Neural crest cell (in vitro differentiated cells): ENCODE measurements at regions not wholly inside any gene's neighbourhood (a gene's known extent, or its start where the extent isn't known, plus 50 kb on each side); places are given as distances from the start of the nearest gene placed in this dataset.

Experiments used
- DNase-seq: peaks from one replicate; pipeline ENCODE4 v3.0.0; 2021; ENCODE audit warnings: low read depth, mixed read lengths, low spot score
- H3K27ac Mint-ChIP-seq: one replicate; pipeline ENCODE4 v1.8.0; 2021; ENCODE audit warnings: mild to moderate bottlenecking, mixed read lengths; ENCODE audit not compliant: unreplicated experiment
- H3K27me3 Mint-ChIP-seq: 2 replicates; pipeline ENCODE4 v1.8.0; 2021; ENCODE audit warnings: low read depth, mild to moderate bottlenecking, mixed read lengths
- H3K36me3 Mint-ChIP-seq: 2 replicates; pipeline ENCODE4 v1.8.0; 2021; ENCODE audit warnings: low read depth, mild to moderate bottlenecking, mixed read lengths
- H3K4me1 Mint-ChIP-seq: 2 replicates; pipeline ENCODE4 v1.8.0; 2021; ENCODE audit warnings: mixed read lengths
- H3K4me3 Mint-ChIP-seq: one replicate; pipeline ENCODE4 v1.8.0; 2021; ENCODE audit warnings: mild to moderate bottlenecking, mixed read lengths
- H3K9me3 Mint-ChIP-seq: 2 replicates; pipeline ENCODE4 v1.8.0; 2021; ENCODE audit warnings: mixed read lengths
- CTCF ChIP-seq: fragments of 200-600 bp; sonication (generic); conservative IDR thresholded peaks from 2 replicates; pipeline ENCODE4 v1.5.0; 2021; ENCODE audit warnings: antibody characterized with exemption, mild to moderate bottlenecking

GRCh38 chr12:13588574-13588973, 392.0 kb downstream of the EMP1 start:
- no peak for TF ChIP-seq CTCF
- H3K36me3 Mint-ChIP-seq: no peaks in the 10 kb centered on the region
- no peak for DNase-seq
- no peak overlapping the region for H3K27ac Mint-ChIP-seq
- H3K9me3 Mint-ChIP-seq: no peaks in the 10 kb centered on the region
- no peak overlapping the region for H3K4me3 Mint-ChIP-seq
- peaks cover 15% of the 10 kb centered on the region for H3K27me3 Mint-ChIP-seq
- no peaks in the 10 kb centered on the region for H3K4me1 Mint-ChIP-seq

- H3K4me3 Mint-ChIP-seq: no peak overlapping the region
- H3K27me3 Mint-ChIP-seq: peaks cover 18% of the 10 kb centered on the region
- DNase-seq: no peak
- no peak overlapping the region for H3K27ac Mint-ChIP-seq
- no peaks in the 10 kb centered on the region for H3K9me3 Mint-ChIP-seq
- no peak for TF ChIP-seq CTCF
- no peaks in the 10 kb centered on the region for H3K4me1 Mint-ChIP-seq
- H3K36me3 Mint-ChIP-seq: no peaks in the 10 kb centered on the region
Observed at GRCh38 chr12:13587721-13588390, 391.3 kb downstream of the EMP1 start.

DNA sequence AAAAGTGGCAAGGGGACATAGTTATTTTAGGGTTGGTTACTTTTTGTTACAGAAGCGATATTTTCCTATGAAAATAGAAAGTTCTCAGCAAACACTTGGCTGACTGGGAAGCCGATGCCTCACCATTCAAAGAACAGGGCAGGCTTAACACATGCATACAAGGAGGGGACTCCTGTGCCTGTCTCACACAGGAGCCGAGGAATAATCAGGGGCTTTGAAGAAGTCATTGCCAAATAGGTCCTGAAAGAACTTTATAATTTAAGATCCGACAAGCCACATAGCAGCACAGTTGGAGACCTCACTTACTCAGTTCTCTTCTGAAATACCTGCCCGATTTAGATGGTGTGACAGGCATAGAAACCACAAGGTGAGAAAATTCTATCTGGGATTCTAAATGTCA, 389.8 kb downstream of the EMP1 start:
- DNase-seq: no peak
- H3K27ac Mint-ChIP-seq: no peak overlapping the region
- no peak overlapping the region for H3K4me3 Mint-ChIP-seq
- peaks cover 21% of the 10 kb centered on the region for H3K27me3 Mint-ChIP-seq
- no peak for TF ChIP-seq CTCF
- no peaks in the 10 kb centered on the region for H3K9me3 Mint-ChIP-seq
- H3K4me1 Mint-ChIP-seq: no peaks in the 10 kb centered on the region
- no peaks in the 10 kb centered on the region for H3K36me3 Mint-ChIP-seq

DNA sequence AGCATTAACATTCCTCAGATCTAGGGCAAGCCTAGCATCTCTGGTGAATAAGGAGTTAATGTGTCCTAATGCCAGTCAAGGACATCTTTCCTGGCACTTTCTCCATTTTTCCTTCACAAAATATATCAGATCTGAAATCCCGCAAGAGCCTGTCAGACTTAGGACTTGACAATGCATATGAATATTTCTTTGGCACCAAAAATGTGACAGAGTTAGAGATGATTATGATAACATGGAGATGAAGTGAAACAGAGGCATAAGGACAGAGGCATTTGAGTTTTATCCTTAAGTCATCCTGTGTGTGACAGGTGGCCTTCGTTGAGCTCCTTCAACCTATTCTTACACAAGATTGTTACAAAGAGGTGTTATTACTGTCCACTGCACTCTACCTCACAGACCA, 388.0 kb downstream of the EMP1 start:
- Mint-ChIP-seq H3K4me1 (no peaks in the 10 kb centered on the region), H3K4me3 (no peak overlapping the region), H3K27ac (no peak overlapping the region), H3K36me3 (no peaks in the 10 kb centered on the region), H3K27me3 (peaks cover 22% of the 10 kb centered on the region), H3K9me3 (no peaks in the 10 kb centered on the region)
- DNase-seq: no peak
- no peak for TF ChIP-seq CTCF

DNA sequence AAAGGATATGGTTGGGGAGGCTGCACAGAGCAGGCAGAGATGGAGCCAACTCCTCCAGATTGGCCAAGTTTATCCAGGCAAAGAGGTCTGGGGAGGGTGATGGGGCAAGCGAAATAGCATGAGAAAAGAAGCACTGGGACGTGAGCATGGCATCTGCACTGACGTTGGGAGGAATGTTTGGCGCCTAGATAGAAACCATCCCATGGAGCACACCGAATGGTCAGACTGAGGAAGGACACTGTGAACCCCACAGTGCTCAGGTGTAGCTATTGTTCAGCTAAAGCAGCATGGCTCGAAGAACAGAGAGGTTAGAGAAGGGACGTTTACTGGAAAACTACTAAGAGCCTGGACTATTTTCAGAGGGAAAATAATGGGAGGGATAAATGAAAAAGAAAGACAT, 387.1 kb downstream of the EMP1 start:
- no peak overlapping the region for H3K27ac Mint-ChIP-seq
- no peak for TF ChIP-seq CTCF
- H3K27me3 Mint-ChIP-seq: peaks cover 28% of the 10 kb centered on the region
- no peak for DNase-seq
- no peaks in the 10 kb centered on the region for H3K36me3 Mint-ChIP-seq
- no peaks in the 10 kb centered on the region for H3K4me1 Mint-ChIP-seq
- no peaks in the 10 kb centered on the region for H3K9me3 Mint-ChIP-seq
- H3K4me3 Mint-ChIP-seq: no peak overlapping the region
